ENCODE measurements at regions not wholly inside any gene's neighbourhood (a gene's known extent, or its start where the extent isn't known, plus 50 kb on each side); places are given as distances from the start of the nearest gene placed in this dataset.

DNA sequence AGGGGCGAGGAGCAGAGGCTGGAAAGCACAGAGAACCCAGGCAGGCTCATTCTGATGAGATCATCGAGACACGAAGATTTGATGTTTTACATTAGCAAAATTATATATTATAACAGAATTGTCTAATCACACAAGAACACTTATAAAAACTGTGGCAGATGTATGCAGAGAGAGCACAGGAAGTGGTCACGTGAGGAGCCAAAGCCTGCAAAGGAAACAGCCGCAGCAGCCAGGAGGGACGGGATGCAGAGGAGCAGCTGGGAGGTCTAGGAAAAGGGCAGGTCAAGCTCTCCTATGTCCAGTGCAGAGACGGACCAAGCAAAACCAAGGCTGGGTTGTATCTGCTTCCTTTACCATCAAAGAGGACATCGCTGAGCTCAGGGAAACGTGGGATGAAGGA lies 355.1 kb upstream of the MYT1L start:
- H3K36me3 ChIP-seq (ENCODE audit: control insufficient read depth, insufficient read depth, low read length), result no peaks in the 10 kb centered on the region
- no peak overlapping the region for H2AFZ ChIP-seq (replicated peaks; ENCODE audit: low read length, poor library complexity)
- H2BK5ac ChIP-seq (ENCODE audit: low read depth, low read length, poor library complexity, severe bottlenecking), result no peak overlapping the region
- no peak overlapping the region for H3K4ac ChIP-seq (ENCODE audit: low read depth, low read length)
- H4K8ac ChIP-seq (ENCODE audit: low read depth in 2 of 2, low read length in 2 of 2), result no peak overlapping the region
- no peak overlapping the region for H2BK20ac ChIP-seq (ENCODE audit: low read depth, low read length)
- H2BK120ac ChIP-seq (ENCODE audit: low read depth, low read length), result no peak overlapping the region
- no peak overlapping the region for H3K18ac ChIP-seq (ENCODE audit: low read depth, low read length)
- peaks cover 30% of the 10 kb centered on the region for H3K9me3 ChIP-seq (ENCODE audit: control insufficient read depth, insufficient read depth, low read length)
- no peak overlapping the region for H3K27ac ChIP-seq (ENCODE audit: insufficient read depth, low read length)
- H2AK5ac ChIP-seq (ENCODE audit: low read depth, low read length), result no peak overlapping the region
- CTCF ChIA-PET, result no interaction called here
- no peaks in the 10 kb centered on the region for H4K20me1 ChIP-seq (ENCODE audit: insufficient read depth, low read length)
- no peak for DNase-seq
- H2AK9ac ChIP-seq (replicated peaks; ENCODE audit: low read depth, low read length, poor library complexity), result no peak overlapping the region
- intact Hi-C loops (cut with micrococcal nuclease), result no loop called here
- H3K56ac ChIP-seq (ENCODE audit: extremely low read depth, insufficient read depth, low read length), result no peak overlapping the region
- 20% methylated on average over 1 of the region's 9 CpGs; no CpG with 5 or more reads in 1 of the 2 experiments for WGBS, 2 experiments (ENCODE audit: extremely low coverage in 2 of 2, insufficient read length in 1 of 2)
- no peak for ATAC-seq (ENCODE audit: low read depth)
- TF ChIP-seq, protein P1, sequence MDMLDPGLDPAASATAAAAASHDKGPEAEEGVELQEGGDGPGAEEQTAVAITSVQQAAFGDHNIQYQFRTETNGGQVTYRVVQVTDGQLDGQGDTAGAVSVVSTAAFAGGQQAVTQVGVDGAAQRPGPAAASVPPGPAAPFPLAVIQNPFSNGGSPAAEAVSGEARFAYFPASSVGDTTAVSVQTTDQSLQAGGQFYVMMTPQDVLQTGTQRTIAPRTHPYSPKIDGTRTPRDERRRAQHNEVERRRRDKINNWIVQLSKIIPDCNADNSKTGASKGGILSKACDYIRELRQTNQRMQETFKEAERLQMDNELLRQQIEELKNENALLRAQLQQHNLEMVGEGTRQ (IDR thresholded peaks at IDR 0.05; ENCODE audit: low read depth, low read length), result no peak
- TF ChIP-seq RCOR1 (IDR thresholded peaks at IDR 0.05; ENCODE audit: insufficient replicate concordance, low read length) (no peak), MAZ (IDR thresholded peaks at IDR 0.05; ENCODE audit: borderline replicate concordance, low read depth, low read length) (no peak), RAD21 (IDR thresholded peaks at IDR 0.05; ENCODE audit: low read length) (no peak), CHD1 (IDR thresholded peaks at IDR 0.05; ENCODE audit: low read depth, low read length) (no peak), FOS (IDR thresholded peaks at IDR 0.05; ENCODE audit: low read depth, low read length) (no peak), CEBPB (IDR thresholded peaks at IDR 0.05; ENCODE audit: low read depth, low read length) (no peak), NFE2L2 (IDR thresholded peaks at IDR 0.05; ENCODE audit: low read depth, low read length) (no peak), MAFK (IDR thresholded peaks at IDR 0.05; ENCODE audit: low read depth, low read length) (no peak), BHLHE40 (IDR thresholded peaks at IDR 0.05; ENCODE audit: low read depth, low read length) (no peak)
- TF ChIP-seq, protein P2, sequence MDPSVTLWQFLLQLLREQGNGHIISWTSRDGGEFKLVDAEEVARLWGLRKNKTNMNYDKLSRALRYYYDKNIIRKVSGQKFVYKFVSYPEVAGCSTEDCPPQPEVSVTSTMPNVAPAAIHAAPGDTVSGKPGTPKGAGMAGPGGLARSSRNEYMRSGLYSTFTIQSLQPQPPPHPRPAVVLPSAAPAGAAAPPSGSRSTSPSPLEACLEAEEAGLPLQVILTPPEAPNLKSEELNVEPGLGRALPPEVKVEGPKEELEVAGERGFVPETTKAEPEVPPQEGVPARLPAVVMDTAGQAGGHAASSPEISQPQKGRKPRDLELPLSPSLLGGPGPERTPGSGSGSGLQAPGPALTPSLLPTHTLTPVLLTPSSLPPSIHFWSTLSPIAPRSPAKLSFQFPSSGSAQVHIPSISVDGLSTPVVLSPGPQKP (IDR thresholded peaks at IDR 0.05; ENCODE audit: borderline replicate concordance, low read depth, low read length), result no peak
- dilution Hi-C loops (cut with HindIII; ENCODE audit: low sequenced_read_pairs, unreplicated experiment), result no loop called here
- H3K23ac ChIP-seq (ENCODE audit: low read depth, low read length), result no peak overlapping the region
- H3K27me3 ChIP-seq (ENCODE audit: control insufficient read depth, insufficient read depth, low read length), result no peaks in the 10 kb centered on the region
- POLR2A ChIA-PET (ENCODE audit: unreplicated experiment), result no interaction called here
- H3K4me3 ChIP-seq (ENCODE audit: insufficient read depth, low read depth, low read length), result no peak overlapping the region
- no peaks in the 10 kb centered on the region for H3K9me1 ChIP-seq (ENCODE audit: insufficient read depth, low read length)
- no peaks in the 10 kb centered on the region for H3K4me1 ChIP-seq (ENCODE audit: control insufficient read depth, insufficient read depth, low read length)
- no peak overlapping the region for H3K9ac ChIP-seq (ENCODE audit: low read depth, low read length)
- no peaks in the 10 kb centered on the region for H3K79me1 ChIP-seq (ENCODE audit: low read depth in 1 of 2, low read length in 2 of 2)
- in situ Hi-C loops (cut with MboI; ENCODE audit: low sequenced_read_pairs), result no loop called here
- no TSS peak for BruUV-seq (replicated peaks)
- no peak overlapping the region for H3K4me2 ChIP-seq (ENCODE audit: low read depth, low read length)
- H4K5ac ChIP-seq (ENCODE audit: low read depth, low read length), result no peak overlapping the region
- no peak overlapping the region for H4K91ac ChIP-seq (ENCODE audit: insufficient read depth, low read depth, low read length)
- H3K14ac ChIP-seq (replicated peaks; ENCODE audit: low read depth, low read length), result no peak overlapping the region
- no peak overlapping the region for H2BK15ac ChIP-seq (ENCODE audit: low read depth, low read length)
